Activated CD4-positive, alpha-beta T cell treated with anti-CD3 and anti-CD28 coated beads, Interleukin-2, amount 50 U/mL, for 16 hours (primary cell): ENCODE measurements at regions not wholly inside any gene's neighbourhood (a gene's known extent, or its start where the extent isn't known, plus 50 kb on each side); places are given as distances from the start of the nearest gene placed in this dataset.
A peak's percentile ranks its signal among the peaks of the same experiment; 100 is the strongest.

Experiments
- DNase-seq: peaks from one replicate; pipeline ENCODE4 v3.0.0-alpha.2; 2020

GRCh38 chr11:116467823-116468222, 305.0 kb downstream of the BUD13 start:
- DNase-seq, result no peak

DNA sequence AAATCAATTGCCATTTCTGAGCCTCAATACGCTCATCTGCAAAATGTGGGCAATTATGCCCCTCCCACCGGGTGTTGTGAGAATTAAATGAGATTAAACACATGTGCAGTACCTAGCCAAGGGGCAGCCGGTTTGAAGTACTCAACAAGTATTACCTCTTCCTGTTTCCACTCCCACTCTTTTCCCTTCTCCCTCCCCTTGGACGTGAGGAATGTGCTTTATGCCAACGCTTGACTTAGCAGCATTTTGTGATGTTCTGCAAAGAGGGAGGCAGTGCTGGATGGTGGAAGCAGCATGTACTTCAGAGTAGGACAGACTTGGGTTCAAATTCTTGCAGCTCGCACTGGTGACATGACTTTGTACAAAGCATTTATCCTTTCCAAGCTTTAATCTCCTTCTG, 306.0 kb downstream of the BUD13 start:
- no peak for DNase-seq

- DNase-seq, result no peak
Measured at GRCh38 chr11:116466191-116466590, 306.6 kb downstream of the BUD13 start.

- DNase-seq, result no peak
Measured at GRCh38 chr11:116465056-116465455, 307.7 kb downstream of the BUD13 start.

DNA sequence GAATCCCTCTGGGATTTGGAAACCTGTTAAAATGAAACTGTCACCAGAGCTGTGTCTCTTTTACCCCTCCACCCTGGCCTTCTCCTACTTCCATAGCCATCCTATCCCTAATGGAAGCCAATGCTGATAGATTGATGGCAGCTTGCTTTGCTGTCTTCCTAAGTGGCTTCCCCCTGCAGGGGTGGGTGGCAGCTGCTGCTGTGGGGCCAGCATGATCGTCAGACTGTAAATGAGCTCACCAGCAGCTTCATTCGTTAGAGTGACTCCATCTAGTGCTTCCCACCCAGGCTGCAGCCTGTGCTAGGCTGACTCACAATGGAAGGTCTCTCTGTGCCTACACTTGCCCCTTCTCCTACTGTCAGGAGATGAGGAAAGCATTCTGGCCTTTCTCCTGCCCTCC, 311.0 kb downstream of the BUD13 start:
- DNase-seq, result no peak

GRCh38 chr11:116460156-116460920, 312.4 kb downstream of the BUD13 start:
- no peak for DNase-seq

- no peak for DNase-seq
Measured at GRCh38 chr11:116459185-116460045, 313.4 kb downstream of the BUD13 start.

DNA sequence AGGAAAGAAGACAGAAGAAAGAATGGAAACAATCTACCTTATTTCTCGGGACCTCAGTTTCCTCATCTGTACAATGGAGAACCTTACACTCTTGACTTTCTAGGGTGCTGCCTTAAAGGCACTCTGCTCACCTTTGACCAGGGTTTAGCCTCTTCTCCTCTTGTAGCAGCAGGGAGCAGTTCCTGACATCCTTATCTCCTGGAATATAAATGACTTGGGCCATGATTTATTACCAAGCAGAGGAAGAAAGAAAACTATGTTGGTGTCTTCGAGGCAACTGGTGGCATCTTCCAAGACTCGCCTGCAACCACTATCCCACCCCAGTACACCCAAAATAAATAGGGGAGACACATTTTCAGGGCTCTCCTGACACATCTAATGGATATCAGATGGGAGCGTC, 314.2 kb downstream of the BUD13 start:
- no peak for DNase-seq

DNA sequence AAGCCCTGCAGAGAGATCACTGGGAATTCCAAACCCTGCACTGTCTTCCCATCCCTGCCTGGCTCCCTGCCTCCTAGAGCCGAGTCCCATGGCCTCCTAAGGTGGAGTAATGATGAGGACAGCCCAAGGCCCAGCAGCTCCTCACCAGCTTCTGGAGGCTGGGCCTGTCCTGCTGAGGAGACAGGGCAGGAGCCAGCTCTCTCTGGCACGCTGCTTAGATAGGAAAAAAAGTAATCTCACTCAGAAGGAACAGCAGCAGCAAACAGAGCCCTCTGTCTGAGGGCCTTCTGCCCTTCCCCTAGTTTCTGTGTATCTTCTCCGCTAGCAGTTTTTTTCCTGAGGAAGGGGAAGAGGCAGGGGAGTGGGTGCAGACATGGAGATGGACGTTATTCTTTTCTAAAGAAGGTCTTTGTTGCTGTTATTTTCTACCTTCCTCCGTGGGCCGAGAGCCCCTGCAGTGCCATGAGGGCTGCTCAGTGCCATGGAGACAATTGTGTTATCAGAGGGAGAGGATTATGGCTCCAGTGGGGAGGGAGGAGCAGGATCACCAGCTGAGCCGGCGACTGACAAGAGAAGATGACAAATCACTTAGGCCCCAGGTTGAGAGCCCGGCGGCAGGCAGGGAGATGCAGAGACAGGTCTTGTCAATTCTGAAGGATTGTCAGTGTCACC, 315.3 kb downstream of the BUD13 start:
- no peak for DNase-seq

- DNase-seq, result no peak
Measured at GRCh38 chr11:116454951-116455350, 317.8 kb downstream of the BUD13 start.

- DNase-seq, result peak; percentile 31
Measured at GRCh38 chr11:116454020-116454645, 318.7 kb downstream of the BUD13 start.

- no peak for DNase-seq
Measured at GRCh38 chr11:116452461-116452860, 320.3 kb downstream of the BUD13 start.

DNA sequence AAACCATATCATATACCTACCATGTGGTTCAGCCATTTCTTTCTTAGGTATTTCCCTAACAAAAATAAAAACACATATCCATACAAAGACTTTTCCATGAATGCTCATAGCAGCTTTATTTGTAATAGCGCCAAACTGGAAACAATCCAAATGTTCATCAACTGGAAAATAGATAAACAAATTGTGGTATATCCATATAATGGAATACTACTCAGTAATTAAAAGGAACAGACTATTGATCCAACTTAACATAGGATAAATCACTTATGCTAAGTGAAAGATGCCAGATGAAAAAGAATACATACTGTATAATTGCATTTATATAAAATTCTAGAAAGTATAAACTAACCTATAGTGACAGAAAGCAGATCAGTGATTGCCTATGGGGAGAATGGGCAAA, 323.3 kb downstream of the BUD13 start:
- DNase-seq, result no peak

- DNase-seq, result no peak
Measured at GRCh38 chr11:116446048-116446941, 326.5 kb downstream of the BUD13 start.

GRCh38 chr11:116445108-116446047, 327.4 kb downstream of the BUD13 start:
- no peak for DNase-seq

DNA sequence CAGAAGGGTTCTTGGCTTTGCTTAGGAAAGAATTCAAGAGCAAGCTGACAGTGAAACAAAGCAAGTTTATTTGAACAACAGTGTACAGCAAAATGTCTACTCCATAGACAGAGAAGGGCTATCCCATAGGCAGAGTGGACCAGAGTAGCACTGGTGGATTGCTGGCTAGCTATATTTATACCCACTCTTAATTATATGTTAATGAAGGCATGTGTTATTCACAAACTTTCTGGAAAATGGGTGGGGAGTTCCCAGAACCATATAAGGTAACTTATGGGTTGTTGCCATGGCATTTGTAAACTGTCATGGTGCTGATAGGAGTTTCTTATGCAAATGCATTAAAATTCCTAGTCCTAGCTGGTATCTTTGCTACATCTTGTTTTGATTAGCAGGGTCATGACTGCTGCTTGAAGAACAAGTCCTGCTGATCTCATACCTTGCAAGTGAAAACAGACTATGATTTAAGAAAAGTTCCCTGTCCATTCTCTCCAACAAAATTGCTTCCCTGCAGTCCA, 330.5 kb downstream of the BUD13 start:
- no peak for DNase-seq

GRCh38 chr11:116439361-116439677, 333.5 kb downstream of the BUD13 start:
- no peak for DNase-seq

DNA sequence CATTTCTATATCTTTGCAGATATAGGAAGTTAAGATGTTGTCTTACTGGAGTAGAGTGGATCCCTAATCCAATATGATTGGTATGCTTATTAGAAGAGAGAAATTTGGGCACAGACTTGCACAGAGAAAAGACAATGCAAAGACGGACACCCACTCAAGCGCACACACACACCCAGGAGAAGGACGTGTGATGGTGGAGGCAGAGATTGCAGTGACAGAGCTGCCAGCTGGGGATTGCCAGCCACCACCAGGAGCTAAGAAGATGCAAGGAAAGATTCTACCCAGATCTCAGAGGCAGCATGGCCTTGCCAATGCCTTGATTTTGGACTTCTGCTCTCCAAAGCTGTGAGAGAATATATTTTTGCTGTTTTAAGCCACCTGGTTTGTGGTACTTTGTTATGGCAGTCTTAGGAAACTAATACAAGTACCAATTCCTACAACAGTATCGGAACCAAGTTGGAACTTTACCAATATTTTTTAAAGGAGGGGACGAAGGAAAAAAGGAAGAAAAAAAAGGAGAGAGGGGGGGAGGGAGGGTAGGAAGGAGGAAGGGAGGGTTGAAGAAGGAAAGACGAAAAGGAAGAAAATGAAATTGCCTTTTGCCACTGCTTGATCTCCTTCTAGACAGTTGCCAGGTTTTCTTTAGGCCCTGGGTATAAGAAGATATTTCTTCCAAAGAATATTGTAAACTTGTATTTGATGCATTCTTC, 334.0 kb downstream of the BUD13 start:
- DNase-seq, result no peak

DNA sequence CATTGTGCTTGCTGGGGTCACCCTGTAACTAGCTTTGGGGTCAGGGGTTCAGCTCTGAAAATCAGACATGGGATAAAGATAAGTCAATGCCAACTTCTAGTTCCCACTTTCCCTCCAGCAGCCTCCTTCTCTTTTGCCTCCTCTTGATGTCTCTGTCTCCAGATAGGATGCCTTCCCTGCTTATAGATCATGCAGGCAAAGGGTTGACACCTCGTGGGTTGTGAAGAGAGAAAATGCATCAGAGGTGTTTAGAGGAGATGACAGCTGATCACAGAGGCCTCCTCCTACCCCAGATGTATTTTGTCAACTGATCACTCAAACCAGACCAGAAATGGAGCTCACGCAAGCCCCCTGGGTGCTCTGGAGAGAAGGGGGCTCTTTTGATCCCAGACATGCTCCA, 337.8 kb downstream of the BUD13 start:
- DNase-seq, result no peak

DNA sequence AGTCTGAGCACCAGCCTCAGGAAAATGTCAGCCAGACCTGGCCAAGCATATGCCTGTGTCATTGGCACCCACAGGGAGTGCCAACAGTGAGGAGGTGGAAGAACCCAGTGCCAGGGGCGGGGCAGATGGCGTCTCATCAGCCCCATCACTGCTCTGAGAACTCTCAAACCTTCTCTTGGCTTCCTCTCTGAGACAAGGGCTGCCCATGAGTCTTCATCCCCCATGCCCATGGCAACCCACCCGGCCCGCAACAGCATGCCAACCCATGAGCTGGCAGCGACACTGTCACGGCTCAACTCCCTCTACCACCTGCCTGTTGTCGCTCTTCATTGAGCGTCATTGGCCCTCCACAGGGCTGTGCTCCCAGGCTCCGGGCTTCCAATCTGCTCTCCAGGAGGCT, 340.5 kb downstream of the BUD13 start:
- DNase-seq, result no peak
